GM12878 (cell line): ENCODE measurements at regions not wholly inside any gene's neighbourhood (a gene's known extent, or its start where the extent isn't known, plus 50 kb on each side); places are given as distances from the start of the nearest gene placed in this dataset.

ENCODE experiments used
- ATF3 ChIP-seq: IDR thresholded peaks from 2 replicates; pipeline ENCODE4 v1.6.1; 2011; ENCODE audit warnings: low read depth, mild to moderate bottlenecking, low read length, moderate library complexity, borderline replicate concordance; ENCODE audit errors: extremely low read depth
- CHD4 ChIP-seq: fragments of 200-600 bp; sonication (generic); IDR thresholded peaks from 2 replicates; pipeline ENCODE4 v1.6.1; 2016; ENCODE audit warnings: mild to moderate bottlenecking
- CTCF ChIP-seq, 3 experiments: IDR thresholded peaks in 2 of 3; conservative IDR thresholded peaks in 1 of 3; 2 replicates each; pipeline ENCODE4 v1.5.1; 2011; ENCODE audit warnings: low read depth in 3 of 3, low read length in 3 of 3, mild to moderate bottlenecking in 3 of 3, control low read depth in 2 of 3, moderate library complexity in 2 of 3, inconsistent platforms in 1 of 3, mixed read lengths in 1 of 3; ENCODE audit not compliant: control insufficient read depth in 2 of 3, insufficient read depth in 1 of 3; ENCODE audit errors: extremely low read depth in 1 of 3
- NFXL1 ChIP-seq: fragments of 450-650 bp; IDR thresholded peaks from 2 replicates; pipeline ENCODE4 v1.6.1; 2017; ENCODE audit warnings: antibody characterized with exemption, mild to moderate bottlenecking, borderline replicate concordance
- POLR2AphosphoS5 ChIP-seq: IDR thresholded peaks from 2 replicates; pipeline ENCODE4 v1.6.1; 2011; ENCODE audit warnings: mild to moderate bottlenecking, low read length, inconsistent platforms
- TAF1 ChIP-seq: IDR thresholded peaks from 2 replicates; pipeline ENCODE4 v1.6.1; 2011; ENCODE audit warnings: mild to moderate bottlenecking, low read depth, low read length, borderline replicate concordance
- TCF12 ChIP-seq: IDR thresholded peaks from 2 replicates; pipeline ENCODE4 v1.6.1; 2011; ENCODE audit warnings: low read depth, mild to moderate bottlenecking, low read length
- ZBTB11 ChIP-seq: fragments of 450-650 bp; formaldehyde crosslinking; IDR thresholded peaks from 2 replicates; pipeline ENCODE4 v1.5.0; 2022; ENCODE audit warnings: mild to moderate bottlenecking, missing genetic modification characterization
- ZBTB40 ChIP-seq: fragments of 450-650 bp; IDR thresholded peaks from 2 replicates; pipeline ENCODE4 v1.6.1; 2016; ENCODE audit warnings: mild to moderate bottlenecking, moderate library complexity, borderline replicate concordance
- ZNF274 ChIP-seq: IDR thresholded peaks from one replicate; pipeline ENCODE4 v1.8.0; 2011; ENCODE audit not compliant: insufficient read length, insufficient read depth

GRCh38 chr6:26175033-26175427 lies 87.8 kb downstream of the HFE start:
- no peak for TF ChIP-seq ZBTB11
- TF ChIP-seq TAF1: no peak
- TF ChIP-seq CHD4: no peak
- no peak for TF ChIP-seq TCF12
- TF ChIP-seq ATF3: no peak
- no peak for TF ChIP-seq NFXL1
- TF ChIP-seq ZNF274: no peak
- TF ChIP-seq CTCF (IDR thresholded peaks at IDR 0.05 in 2 of 3, conservative IDR thresholded peaks at IDR 0.05 in 1 of 3; ENCODE audit: control insufficient read depth in 2 of 3, extremely low read depth in 1 of 3, insufficient read depth in 1 of 3, low read depth in 3 of 3, low read length in 3 of 3): no peak
- TF ChIP-seq ZBTB40: no peak
- no peak for TF ChIP-seq POLR2AphosphoS5
